ENCODE measurements at regions not wholly inside any gene's neighbourhood (a gene's known extent, or its start where the extent isn't known, plus 50 kb on each side); places are given as distances from the start of the nearest gene placed in this dataset.
"Not testable (repeated sequence)": the region's sequence is repeated elsewhere in the genome, so short reads cannot be mapped to it uniquely, and the experiment has no call there.

- in situ Hi-C loops (cut with HindIII; ENCODE audit: low sequenced_read_pairs) = no loop called here
- no peak for DNase-seq (ENCODE audit: low spot score)
Observed at GRCh38 chr12:28681980-28682379, 467.1 kb upstream of the FAR2 start.

- in situ Hi-C loops (cut with HindIII; ENCODE audit: low sequenced_read_pairs) = no loop called here
- DNase-seq (ENCODE audit: low spot score) = no peak
Observed at GRCh38 chr12:28683366-28683765, 465.7 kb upstream of the FAR2 start.

- DNase-seq (ENCODE audit: low spot score) = no peak
- in situ Hi-C loops (cut with HindIII; ENCODE audit: low sequenced_read_pairs) = no loop called here
Observed at GRCh38 chr12:28689398-28690175, 459.5 kb upstream of the FAR2 start.

GRCh38 chr12:28693565-28694219 lies 455.4 kb upstream of the FAR2 start:
- DNase-seq (ENCODE audit: low spot score) = no peak
- in situ Hi-C loops (cut with HindIII; ENCODE audit: low sequenced_read_pairs) = no loop called here

GRCh38 chr12:28698553-28698952 lies 450.5 kb upstream of the FAR2 start:
- in situ Hi-C loops (cut with HindIII; ENCODE audit: low sequenced_read_pairs) = no loop called here
- no peak for DNase-seq (ENCODE audit: low spot score)

GRCh38 chr12:28699029-28699428 lies 450.0 kb upstream of the FAR2 start:
- DNase-seq (ENCODE audit: low spot score) = no peak
- in situ Hi-C loops (cut with HindIII; ENCODE audit: low sequenced_read_pairs) = no loop called here

GRCh38 chr12:28700161-28700560 lies 448.9 kb upstream of the FAR2 start:
- DNase-seq (ENCODE audit: low spot score) = no peak
- in situ Hi-C loops (cut with HindIII; ENCODE audit: low sequenced_read_pairs) = no loop called here

GRCh38 chr12:28704477-28705169 lies 444.5 kb upstream of the FAR2 start:
- in situ Hi-C loops (cut with HindIII; ENCODE audit: low sequenced_read_pairs) = no loop called here
- DNase-seq (ENCODE audit: low spot score) = no peak

- in situ Hi-C loops (cut with HindIII; ENCODE audit: low sequenced_read_pairs) = no loop called here
- no peak for DNase-seq (ENCODE audit: low spot score)
Observed at GRCh38 chr12:28708918-28709371, 440.1 kb upstream of the FAR2 start.

- no peak for DNase-seq (ENCODE audit: low spot score)
- in situ Hi-C loops (cut with HindIII; ENCODE audit: low sequenced_read_pairs) = no loop called here
Observed at GRCh38 chr12:28709986-28710685, 438.9 kb upstream of the FAR2 start.

- DNase-seq (ENCODE audit: low spot score) = no peak
- in situ Hi-C loops (cut with HindIII; ENCODE audit: low sequenced_read_pairs) = no loop called here
Observed at GRCh38 chr12:28710882-28711281, 438.2 kb upstream of the FAR2 start.

GRCh38 chr12:28711421-28711820 lies 437.7 kb upstream of the FAR2 start:
- no peak for DNase-seq (ENCODE audit: low spot score)
- in situ Hi-C loops (cut with HindIII; ENCODE audit: low sequenced_read_pairs) = no loop called here

- no peak for DNase-seq (ENCODE audit: low spot score)
- in situ Hi-C loops (cut with HindIII; ENCODE audit: low sequenced_read_pairs) = no loop called here
Observed at GRCh38 chr12:28742791-28743190, 406.3 kb upstream of the FAR2 start.

GRCh38 chr12:28746734-28747325 lies 402.2 kb upstream of the FAR2 start:
- DNase-seq (ENCODE audit: low spot score) = no peak
- in situ Hi-C loops (cut with HindIII; ENCODE audit: low sequenced_read_pairs) = no loop called here

- in situ Hi-C loops (cut with HindIII; ENCODE audit: low sequenced_read_pairs) = no loop called here
- no peak for DNase-seq (ENCODE audit: low spot score)
Observed at GRCh38 chr12:28750946-28751685, 398.0 kb upstream of the FAR2 start.

- in situ Hi-C loops (cut with HindIII; ENCODE audit: low sequenced_read_pairs) = no loop called here
- DNase-seq (ENCODE audit: low spot score) = no peak
Observed at GRCh38 chr12:28755027-28755426, 394.1 kb upstream of the FAR2 start.

- in situ Hi-C loops (cut with HindIII; ENCODE audit: low sequenced_read_pairs) = no loop called here
- no peak for DNase-seq (ENCODE audit: low spot score)
Observed at GRCh38 chr12:28759333-28759732, 389.7 kb upstream of the FAR2 start.

- in situ Hi-C loops (cut with HindIII; ENCODE audit: low sequenced_read_pairs); DNase-seq (ENCODE audit: low spot score): not testable (repeated sequence)
Observed at GRCh38 chr12:28760040-28760903, 388.8 kb upstream of the FAR2 start.
